ENCODE measurements at regions not wholly inside any gene's neighbourhood (a gene's known extent, or its start where the extent isn't known, plus 50 kb on each side); places are given as distances from the start of the nearest gene placed in this dataset.

- no peak for TF ChIP-seq CTCF (IDR thresholded peaks at IDR 0.05)
- no peak for TF ChIP-seq POLR2A (IDR thresholded peaks at IDR 0.05)
Measured at GRCh38 chr4:18278244-18278643, 256.7 kb upstream of the LCORL start.

All from heart left ventricle (tissue), 13 donors.